ENCODE measurements at regions not wholly inside any gene's neighbourhood (a gene's known extent, or its start where the extent isn't known, plus 50 kb on each side); places are given as distances from the start of the nearest gene placed in this dataset.

DNA sequence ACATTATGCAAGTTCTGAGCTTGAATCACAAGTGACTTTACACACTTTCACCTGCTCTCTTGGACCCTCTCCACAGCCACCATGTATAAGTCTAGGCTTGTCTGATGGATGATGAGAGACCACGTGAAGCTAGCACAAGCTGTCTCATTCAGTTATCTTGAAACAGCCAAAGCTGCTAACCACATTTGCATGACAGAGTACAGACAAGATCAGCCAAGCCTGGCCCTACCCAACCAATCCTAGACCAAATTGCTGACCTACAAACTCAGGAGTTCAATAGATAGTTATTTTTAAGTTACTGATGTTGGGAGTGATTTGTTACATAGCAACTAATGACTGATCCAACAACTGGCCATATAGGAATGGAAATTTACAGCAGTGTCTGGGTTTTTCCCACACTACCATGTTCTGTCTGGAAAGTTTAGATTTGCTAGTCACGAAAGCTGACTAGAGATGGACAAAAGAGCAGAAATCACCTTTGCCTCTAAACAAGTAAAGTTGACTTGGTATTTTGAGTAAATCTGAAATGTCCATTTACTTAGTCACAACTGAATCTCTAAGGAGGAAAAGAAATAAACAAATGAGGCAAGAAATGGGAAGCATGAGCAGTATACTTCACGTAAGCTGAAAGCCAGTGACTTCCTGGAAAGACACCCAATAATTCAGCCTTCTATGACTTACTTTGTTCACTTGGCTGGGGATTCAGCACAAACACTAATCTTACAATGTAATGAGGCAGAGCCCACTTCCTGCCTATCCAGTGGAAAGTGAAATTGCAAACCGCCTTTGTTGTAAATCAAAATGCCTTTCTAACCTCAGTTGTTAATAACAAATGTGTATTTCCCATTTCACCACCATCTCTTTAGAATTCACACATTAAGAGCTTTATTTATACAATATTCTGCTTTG, 101.7 kb downstream of the FAM181B start:
- CTCF ChIA-PET (ENCODE audit: partially characterized antibody): no interaction called here
- no peaks in the 10 kb centered on the region for H3K79me1 ChIP-seq (ENCODE audit: low read depth, low read length)
- H3K18ac ChIP-seq (ENCODE audit: extremely low read depth, low read length): no peak overlapping the region
- no peak overlapping the region for H3K56ac ChIP-seq (replicated peaks; ENCODE audit: insufficient read length, low read depth, low read length)
- no peak overlapping the region for H3K23ac ChIP-seq (ENCODE audit: insufficient read length)
- H3K23me2 ChIP-seq (ENCODE audit: low read depth, low read length): no peaks in the 10 kb centered on the region
- no peak overlapping the region for H4K91ac ChIP-seq (replicated peaks; ENCODE audit: insufficient read length, low read length)
- H3K79me2 ChIP-seq (ENCODE audit: control insufficient read depth in 1 of 2, insufficient read depth in 2 of 2, low read length in 2 of 2): no peaks in the 10 kb centered on the region
- H2BK5ac ChIP-seq (ENCODE audit: low read depth, low read length): no peak overlapping the region
- no peaks in the 10 kb centered on the region for H4K20me1 ChIP-seq (replicated peaks in 1 of 2; ENCODE audit: control insufficient read depth in 1 of 2, insufficient read depth in 2 of 2, low read length in 2 of 2)
- DNase-seq (ENCODE audit: low read depth in 1 of 2, low spot score in 2 of 2) (no peak), FAIRE-seq (no peak)
- no peak overlapping the region for H3K4me3 ChIP-seq (ENCODE audit: extremely low read depth in 1 of 4, insufficient read depth in 2 of 4, low read depth in 3 of 4, low read length in 4 of 4)
- no peak overlapping the region for H3K4ac ChIP-seq (replicated peaks; ENCODE audit: insufficient read length, low read depth, low read length)
- H3K9ac ChIP-seq (replicated peaks in 1 of 4; ENCODE audit: extremely low read depth in 1 of 4, low read depth in 3 of 4, low read length in 3 of 4): no peak overlapping the region
- peaks cover 4 to 10% of the 10 kb centered on the region in 2 experiments; a peak in 2 of 4 replicates for H3K9me3 ChIP-seq (ENCODE audit: insufficient read depth in 2 of 2, low read depth in 1 of 2, low read length in 1 of 2)
- no peak overlapping the region for H2AFZ ChIP-seq (ENCODE audit: low read length)
- H3K4me2 ChIP-seq (ENCODE audit: insufficient read depth in 1 of 2, low read depth in 2 of 2, low read length in 2 of 2): no peak overlapping the region
- no peak overlapping the region for H2BK12ac ChIP-seq (ENCODE audit: low read depth, low read length)
- no peak overlapping the region for H4K5ac ChIP-seq (ENCODE audit: insufficient read length, low read depth, low read length)
- no peaks in the 10 kb centered on the region for H3K36me3 ChIP-seq (ENCODE audit: control insufficient read depth in 2 of 4, insufficient read depth in 4 of 4, low read length in 3 of 4)
- H2AK5ac ChIP-seq (ENCODE audit: low read depth, low read length): no peak overlapping the region
- 91% methylated on average over 4 of the region's 4 CpGs; no CpG with 5 or more reads in 1 of the 2 experiments for WGBS, 2 experiments (ENCODE audit: extremely low coverage in 1 of 2, insufficient coverage in 1 of 2, insufficient read length in 1 of 2, insufficient replicate concordance in 2 of 2, low coverage in 1 of 2, low lambda C conversion rate in 2 of 2, missing lambda C conversion rate in 1 of 2)
- no peak overlapping the region for H2BK120ac ChIP-seq (replicated peaks; ENCODE audit: low read depth, low read length)
- H3K14ac ChIP-seq (ENCODE audit: insufficient read length): no peak overlapping the region
- H3K27ac ChIP-seq (ENCODE audit: low read depth, low read length): no peak overlapping the region
- H3K27me3 ChIP-seq (replicated peaks in 1 of 4; ENCODE audit: control insufficient read depth in 3 of 4, extremely low read depth in 1 of 4, insufficient read depth in 3 of 4, low read length in 3 of 4): no peaks in the 10 kb centered on the region
- POLR2A ChIA-PET (ENCODE audit: partially characterized antibody): no interaction called here
- H3K4me1 ChIP-seq (replicated peaks in 1 of 4; ENCODE audit: control insufficient read depth in 3 of 4, insufficient read depth in 4 of 4, low read length in 3 of 4): no peaks in the 10 kb centered on the region
- H4K8ac ChIP-seq (ENCODE audit: extremely low read depth, insufficient read depth, low read length): no peak overlapping the region
- no peak overlapping the region for H2BK20ac ChIP-seq (ENCODE audit: low read length)
- H2BK15ac ChIP-seq (ENCODE audit: low read length): no peak overlapping the region
- no peak for TF ChIP-seq RAD21 (IDR thresholded peaks at IDR 0.05 in 1 of 2, conservative IDR thresholded peaks at IDR 0.05 in 1 of 2; ENCODE audit: low read depth in 2 of 2, low read length in 2 of 2)
- no peak for TF ChIP-seq TAF1 (IDR thresholded peaks at IDR 0.05; ENCODE audit: low read depth, low read length)
- TF ChIP-seq, protein P1, sequence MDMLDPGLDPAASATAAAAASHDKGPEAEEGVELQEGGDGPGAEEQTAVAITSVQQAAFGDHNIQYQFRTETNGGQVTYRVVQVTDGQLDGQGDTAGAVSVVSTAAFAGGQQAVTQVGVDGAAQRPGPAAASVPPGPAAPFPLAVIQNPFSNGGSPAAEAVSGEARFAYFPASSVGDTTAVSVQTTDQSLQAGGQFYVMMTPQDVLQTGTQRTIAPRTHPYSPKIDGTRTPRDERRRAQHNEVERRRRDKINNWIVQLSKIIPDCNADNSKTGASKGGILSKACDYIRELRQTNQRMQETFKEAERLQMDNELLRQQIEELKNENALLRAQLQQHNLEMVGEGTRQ (IDR thresholded peaks at IDR 0.05; ENCODE audit: low read length): no peak
- TF ChIP-seq BRCA1 (IDR thresholded peaks at IDR 0.05; ENCODE audit: low read depth, low read length): no peak
- TF ChIP-seq TCF12 (IDR thresholded peaks at IDR 0.05; ENCODE audit: low read depth, low read length): no peak
- TF ChIP-seq, protein P2, sequence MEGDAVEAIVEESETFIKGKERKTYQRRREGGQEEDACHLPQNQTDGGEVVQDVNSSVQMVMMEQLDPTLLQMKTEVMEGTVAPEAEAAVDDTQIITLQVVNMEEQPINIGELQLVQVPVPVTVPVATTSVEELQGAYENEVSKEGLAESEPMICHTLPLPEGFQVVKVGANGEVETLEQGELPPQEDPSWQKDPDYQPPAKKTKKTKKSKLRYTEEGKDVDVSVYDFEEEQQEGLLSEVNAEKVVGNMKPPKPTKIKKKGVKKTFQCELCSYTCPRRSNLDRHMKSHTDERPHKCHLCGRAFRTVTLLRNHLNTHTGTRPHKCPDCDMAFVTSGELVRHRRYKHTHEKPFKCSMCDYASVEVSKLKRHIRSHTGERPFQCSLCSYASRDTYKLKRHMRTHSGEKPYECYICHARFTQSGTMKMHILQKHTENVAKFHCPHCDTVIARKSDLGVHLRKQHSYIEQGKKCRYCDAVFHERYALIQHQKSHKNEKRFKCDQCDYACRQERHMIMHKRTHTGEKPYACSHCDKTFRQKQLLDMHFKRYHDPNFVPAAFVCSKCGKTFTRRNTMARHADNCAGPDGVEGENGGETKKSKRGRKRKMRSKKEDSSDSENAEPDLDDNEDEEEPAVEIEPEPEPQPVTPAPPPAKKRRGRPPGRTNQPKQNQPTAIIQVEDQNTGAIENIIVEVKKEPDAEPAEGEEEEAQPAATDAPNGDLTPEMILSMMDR (IDR thresholded peaks at IDR 0.05; ENCODE audit: control extremely low read depth in 1 of 3, insufficient read depth in 1 of 3, low read depth in 1 of 3, low read length in 3 of 3): no peak
- TF ChIP-seq, protein P3, sequence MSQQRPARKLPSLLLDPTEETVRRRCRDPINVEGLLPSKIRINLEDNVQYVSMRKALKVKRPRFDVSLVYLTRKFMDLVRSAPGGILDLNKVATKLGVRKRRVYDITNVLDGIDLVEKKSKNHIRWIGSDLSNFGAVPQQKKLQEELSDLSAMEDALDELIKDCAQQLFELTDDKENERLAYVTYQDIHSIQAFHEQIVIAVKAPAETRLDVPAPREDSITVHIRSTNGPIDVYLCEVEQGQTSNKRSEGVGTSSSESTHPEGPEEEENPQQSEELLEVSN (IDR thresholded peaks at IDR 0.05): no peak
- no peak for TF ChIP-seq RBBP5 (IDR thresholded peaks at IDR 0.05; ENCODE audit: borderline replicate concordance, low read depth, low read length)

All from H1 (cell line).